B cell (primary cell): ENCODE measurements at regions not wholly inside any gene's neighbourhood (a gene's known extent, or its start where the extent isn't known, plus 50 kb on each side); places are given as distances from the start of the nearest gene placed in this dataset.

Source experiments
- CTCF ChIP-seq: fragments of 200-600 bp; IDR thresholded peaks from one replicate; pipeline ENCODE4 v1.8.0; 2022; ENCODE audit warnings: antibody characterized with exemption, mild to moderate bottlenecking
- EZH2 ChIP-seq: IDR thresholded peaks from 2 replicates; pipeline ENCODE4 v1.6.1; 2012; ENCODE audit warnings: borderline replicate concordance, low read depth, mild to moderate bottlenecking, moderate library complexity, low read length; ENCODE audit not compliant: insufficient read depth, poor library complexity, severe bottlenecking

- TF ChIP-seq CTCF (no peak), EZH2 (no peak)
Observed at GRCh38 chr3:40624189-40624769, 99.5 kb downstream of the ZNF621 start.
